HUES64 (cell line): ENCODE measurements at regions not wholly inside any gene's neighbourhood (a gene's known extent, or its start where the extent isn't known, plus 50 kb on each side); places are given as distances from the start of the nearest gene placed in this dataset.
"Not testable (repeated sequence)": the region's sequence is repeated elsewhere in the genome, so short reads cannot be mapped to it uniquely, and the experiment has no call there.

Experiments used
- H3K27ac ChIP-seq: 2 replicates; pipeline ENCODE4 v1.7.0; 2013; ENCODE audit warnings: low read depth, low read length, inconsistent platforms
- H3K27me3 ChIP-seq: 2 replicates; pipeline ENCODE4 v1.6.1; 2013; ENCODE audit warnings: mild to moderate bottlenecking, low read length; ENCODE audit not compliant: insufficient read depth
- H3K36me3 ChIP-seq: 2 replicates; pipeline ENCODE4 v1.6.1; 2013; ENCODE audit warnings: mild to moderate bottlenecking, low read length; ENCODE audit not compliant: insufficient read depth
- H3K4me1 ChIP-seq: 2 replicates; pipeline ENCODE4 v1.6.1; 2013; ENCODE audit warnings: mild to moderate bottlenecking, low read length, moderate library complexity; ENCODE audit not compliant: insufficient read depth
- H3K4me3 ChIP-seq: 2 replicates; pipeline ENCODE4 v1.5.1; 2013; ENCODE audit warnings: mild to moderate bottlenecking, low read length, moderate library complexity
- H3K9ac ChIP-seq: 2 replicates; pipeline ENCODE4 v1.6.1; 2013; ENCODE audit warnings: mild to moderate bottlenecking, low read depth, low read length
- H3K9me3 ChIP-seq: 2 replicates; pipeline ENCODE4 v1.6.1; 2013; ENCODE audit warnings: low read depth, low read length; ENCODE audit not compliant: insufficient read depth
- WGBS: fragments of 150-250, 120-280 bp; methylation state at CpG from one replicate; pipeline ENCODE4 v1.1.7; 2013; ENCODE audit warnings: missing lambda C conversion rate; 5-methylcytosine and 5-hydroxymethylcytosine counted together

GRCh38 chr7:13800694-13801448, 188.6 kb downstream of the ETV1 start:
- Histone ChIP-seq H3K9me3 (no peaks in the 10 kb centered on the region), H3K4me1 (peaks cover 30% of the 10 kb centered on the region), H3K4me3 (no peak overlapping the region), H3K9ac (no peak overlapping the region), H3K27me3 (no peaks in the 10 kb centered on the region), H3K36me3 (no peaks in the 10 kb centered on the region), H3K27ac (no peak overlapping the region)
- WGBS, result 91% methylated on average over 4 of the region's 6 CpGs

GRCh38 chr7:13801669-13802068, 187.8 kb downstream of the ETV1 start:
- Histone ChIP-seq H3K9ac (no peak overlapping the region), H3K27me3 (no peaks in the 10 kb centered on the region), H3K36me3 (no peaks in the 10 kb centered on the region), H3K27ac (no peak overlapping the region), H3K9me3 (no peaks in the 10 kb centered on the region), H3K4me1 (peaks cover 30% of the 10 kb centered on the region), H3K4me3 (no peak overlapping the region)
- no CpG with 5 or more reads among the region's 1 CpG for WGBS

GRCh38 chr7:13802651-13803050, 186.8 kb downstream of the ETV1 start:
- Histone ChIP-seq H3K27me3 (no peaks in the 10 kb centered on the region), H3K9ac (no peak overlapping the region), H3K36me3 (no peaks in the 10 kb centered on the region), H3K4me3 (no peak overlapping the region), H3K27ac (no peak overlapping the region), H3K9me3 (no peaks in the 10 kb centered on the region), H3K4me1 (peaks cover 24% of the 10 kb centered on the region)
- WGBS, result 100% methylated on average over 1 of the region's 1 CpG

GRCh38 chr7:13803134-13803533, 186.3 kb downstream of the ETV1 start:
- Histone ChIP-seq H3K27ac (no peak overlapping the region), H3K4me3 (no peak overlapping the region), H3K9ac (no peak overlapping the region), H3K36me3 (no peaks in the 10 kb centered on the region), H3K9me3 (no peaks in the 10 kb centered on the region), H3K27me3 (no peaks in the 10 kb centered on the region), H3K4me1 (peaks cover 20% of the 10 kb centered on the region)
- WGBS, result 93% methylated on average over 8 of the region's 8 CpGs

- not testable (repeated sequence) for H3K9me3 ChIP-seq, H3K27ac ChIP-seq, H3K27me3 ChIP-seq, H3K36me3 ChIP-seq, H3K4me1 ChIP-seq
- WGBS, result 26% methylated on average over 33 of the region's 33 CpGs
- peak overlapping the region; percentile 74 for H3K9ac ChIP-seq
- H3K4me3 ChIP-seq, result peak overlapping the region; percentile 57
Observed at GRCh38 chr7:13806089-13806867, 183.2 kb downstream of the ETV1 start.

GRCh38 chr7:13817230-13817629, 172.2 kb downstream of the ETV1 start:
- H3K9ac ChIP-seq, H3K36me3 ChIP-seq, H3K4me3 ChIP-seq, H3K27ac ChIP-seq, H3K9me3 ChIP-seq, H3K27me3 ChIP-seq, H3K4me1 ChIP-seq: not testable (repeated sequence)

GRCh38 chr7:13821152-13821787, 168.2 kb downstream of the ETV1 start:
- 92% methylated on average over 3 of the region's 3 CpGs for WGBS

GRCh38 chr7:13822678-13823077, 166.8 kb downstream of the ETV1 start:
- H3K27ac ChIP-seq, result no peak overlapping the region
- no peaks in the 10 kb centered on the region for H3K27me3 ChIP-seq
- WGBS, result 95% methylated on average over 1 of the region's 3 CpGs
- H3K36me3 ChIP-seq, result no peaks in the 10 kb centered on the region
- H3K9ac ChIP-seq, result no peak overlapping the region
- H3K4me1 ChIP-seq, result 0 out of 2 replicates have a peak, but pooled peaks cover under 1% of the 10 kb centered on the region
- no peak overlapping the region for H3K4me3 ChIP-seq
- H3K9me3 ChIP-seq, result no peaks in the 10 kb centered on the region

More at GRCh38 chr7:13821152-13821787, 168.2 kb downstream of the ETV1 start:
- Histone ChIP-seq H3K4me3 (no peak overlapping the region), H3K27me3 (no peaks in the 10 kb centered on the region), H3K9ac (no peak overlapping the region), H3K4me1 (no peaks in the 10 kb centered on the region), H3K27ac (no peak overlapping the region), H3K9me3 (no peaks in the 10 kb centered on the region), H3K36me3 (no peaks in the 10 kb centered on the region)

- Histone ChIP-seq H3K27me3 (no peaks in the 10 kb centered on the region), H3K9ac (no peak overlapping the region), H3K27ac (no peak overlapping the region), H3K4me1 (peaks cover 14% of the 10 kb centered on the region), H3K9me3 (no peaks in the 10 kb centered on the region), H3K4me3 (no peak overlapping the region), H3K36me3 (no peaks in the 10 kb centered on the region)
- WGBS, result 91% methylated on average over 2 of the region's 4 CpGs
Observed at GRCh38 chr7:13826752-13827151, 162.7 kb downstream of the ETV1 start.

- no peak overlapping the region for H3K4me3 ChIP-seq
- no peak overlapping the region for H3K9ac ChIP-seq
- no peak overlapping the region for H3K27ac ChIP-seq
- 87% methylated on average over 4 of the region's 5 CpGs for WGBS
- no peaks in the 10 kb centered on the region for H3K27me3 ChIP-seq
- H3K9me3 ChIP-seq, result no peaks in the 10 kb centered on the region
- peaks cover 14% of the 10 kb centered on the region for H3K4me1 ChIP-seq
- no peaks in the 10 kb centered on the region for H3K36me3 ChIP-seq
Observed at GRCh38 chr7:13827716-13828115, 161.8 kb downstream of the ETV1 start.

- Histone ChIP-seq H3K9me3 (no peaks in the 10 kb centered on the region), H3K27ac (no peak overlapping the region), H3K4me3 (no peak overlapping the region), H3K27me3 (no peaks in the 10 kb centered on the region), H3K36me3 (no peaks in the 10 kb centered on the region), H3K9ac (no peak overlapping the region), H3K4me1 (peaks cover 21% of the 10 kb centered on the region)
- 97% methylated on average over 2 of the region's 2 CpGs for WGBS
Observed at GRCh38 chr7:13829231-13829630, 160.2 kb downstream of the ETV1 start.
